ENCODE measurements at regions not wholly inside any gene's neighbourhood (a gene's known extent, or its start where the extent isn't known, plus 50 kb on each side); places are given as distances from the start of the nearest gene placed in this dataset.

- intact Hi-C loops (cut with DNase I; ENCODE audit: low total_unique reads) = no loop called here
- WGBS, 5 donors = 43 to 59% (median 53%) methylated on average over 3 of the region's 3 CpGs
- no peaks in the 10 kb centered on the region for H3K27me3 ChIP-seq
- no peak overlapping the region for H3K4me3 ChIP-seq
- no peaks in the 10 kb centered on the region for H3K4me1 ChIP-seq
- no peak overlapping the region for H3K27ac ChIP-seq
- peaks cover 0 to 4% (median 0%) of the 10 kb centered on the region in 4 donors for H3K9me3 ChIP-seq
- DNase-seq = peak in 1 of 2 donors; percentile 2
- TF ChIP-seq EP300 (IDR thresholded peaks at IDR 0.05) (no peak), POLR2A (IDR thresholded peaks at IDR 0.05) (no peak), CTCF (IDR thresholded peaks at IDR 0.05) (no peak), POLR2AphosphoS5 (IDR thresholded peaks at IDR 0.05) (no peak)
- H3K36me3 ChIP-seq = no peaks in the 10 kb centered on the region
Observed at GRCh38 chr17:71942626-71943025, 178.2 kb upstream of the SOX9 start.

- no peaks in the 10 kb centered on the region for H3K27me3 ChIP-seq
- DNase-seq = no peak
- H3K36me3 ChIP-seq = no peaks in the 10 kb centered on the region
- H3K4me3 ChIP-seq = no peak overlapping the region
- TF ChIP-seq POLR2A (IDR thresholded peaks at IDR 0.05) (no peak), EP300 (IDR thresholded peaks at IDR 0.05) (no peak), POLR2AphosphoS5 (IDR thresholded peaks at IDR 0.05) (no peak), CTCF (IDR thresholded peaks at IDR 0.05) (no peak)
- WGBS, 5 donors = 88 to 98% (median 93%) methylated on average over 4 of the region's 4 CpGs
- no peak overlapping the region for H3K27ac ChIP-seq
- peaks cover 0 to 4% (median 0%) of the 10 kb centered on the region in 4 donors for H3K9me3 ChIP-seq
- intact Hi-C loops (cut with DNase I; ENCODE audit: low total_unique reads) = no loop called here
- H3K4me1 ChIP-seq = no peaks in the 10 kb centered on the region
Observed at GRCh38 chr17:71948703-71949422, 172.0 kb upstream of the SOX9 start.

DNA sequence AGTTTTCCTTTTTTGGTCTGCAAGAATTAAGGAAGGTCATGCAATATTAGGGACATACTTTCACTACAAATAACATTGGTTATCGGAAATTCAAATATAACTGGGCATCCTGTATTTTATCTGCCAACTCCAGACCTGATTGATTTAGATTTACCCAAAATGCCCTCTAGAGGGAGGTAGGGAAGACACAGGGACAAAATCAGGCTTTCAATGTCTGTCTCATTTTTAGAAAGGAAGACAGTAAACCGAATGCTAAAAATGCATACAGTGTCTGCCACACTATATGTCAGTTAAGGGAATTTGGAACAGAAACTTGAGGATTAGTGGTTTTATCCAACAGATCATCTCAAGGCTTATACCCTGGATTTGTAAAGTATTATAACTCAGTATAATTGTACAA, 161.7 kb upstream of the SOX9 start:
- H3K27me3 ChIP-seq = no peaks in the 10 kb centered on the region

GRCh38 chr17:71963351-71963750, 157.5 kb upstream of the SOX9 start:
- no peaks in the 10 kb centered on the region for H3K27me3 ChIP-seq
- H3K27ac ChIP-seq = no peak overlapping the region
- DNase-seq = no peak
- no peak for TF ChIP-seq POLR2AphosphoS5 (IDR thresholded peaks at IDR 0.05)
- no peak for TF ChIP-seq EP300 (IDR thresholded peaks at IDR 0.05)
- TF ChIP-seq CTCF (IDR thresholded peaks at IDR 0.05) = no peak
- no peak for TF ChIP-seq POLR2A (IDR thresholded peaks at IDR 0.05)
- intact Hi-C loops (cut with DNase I; ENCODE audit: low total_unique reads) = no loop called here
- no peak overlapping the region for H3K4me3 ChIP-seq
- H3K9me3 ChIP-seq = no peaks in the 10 kb centered on the region
- H3K36me3 ChIP-seq = no peaks in the 10 kb centered on the region
- no peaks in the 10 kb centered on the region for H3K4me1 ChIP-seq

More for the DNA sequence above, 161.7 kb upstream of the SOX9 start:
- Histone ChIP-seq H3K27ac (no peak overlapping the region), H3K9me3 (no peaks in the 10 kb centered on the region), H3K4me3 (no peak overlapping the region), H3K4me1 (no peaks in the 10 kb centered on the region), H3K36me3 (no peaks in the 10 kb centered on the region)
- intact Hi-C loops (cut with DNase I; ENCODE audit: low total_unique reads) = no loop called here
- TF ChIP-seq POLR2A (IDR thresholded peaks at IDR 0.05) = no peak
- TF ChIP-seq POLR2AphosphoS5 (IDR thresholded peaks at IDR 0.05) = no peak
- no peak for TF ChIP-seq CTCF (IDR thresholded peaks at IDR 0.05)
- no peak for TF ChIP-seq EP300 (IDR thresholded peaks at IDR 0.05)
- WGBS, 5 donors = 74 to 86% (median 80%) methylated on average over 2 of the region's 2 CpGs
- DNase-seq = no peak

Measured in stomach (tissue), 8 donors.